Duodenal mucosa (tissue), 2 donors: ENCODE measurements at regions not wholly inside any gene's neighbourhood (a gene's known extent, or its start where the extent isn't known, plus 50 kb on each side); places are given as distances from the start of the nearest gene placed in this dataset.
"Not testable (repeated sequence)": the region's sequence is repeated elsewhere in the genome, so short reads cannot be mapped to it uniquely, and the experiment has no call there.

Experiments
- H3K27ac ChIP-seq: one replicate; pipeline ENCODE4 v1.7.0; 2013; ENCODE audit warnings: low read depth, low read length
- H3K27me3 ChIP-seq, 2 donors: one replicate each; pipeline ENCODE4 v1.7.0; 2013; ENCODE audit warnings: low read length in 2 of 2, control low read depth in 1 of 2; ENCODE audit not compliant: insufficient read depth in 2 of 2, control insufficient read depth in 1 of 2
- H3K36me3 ChIP-seq, 2 donors: one replicate each; pipeline ENCODE4 v1.7.0; 2013; ENCODE audit warnings: low read length in 2 of 2, control low read depth in 1 of 2; ENCODE audit not compliant: insufficient read depth in 2 of 2, control insufficient read depth in 1 of 2
- H3K4me1 ChIP-seq, 2 donors: one replicate each; pipeline ENCODE4 v1.7.0; 2013; ENCODE audit warnings: low read length in 2 of 2, control low read depth in 1 of 2; ENCODE audit not compliant: insufficient read depth in 2 of 2, control insufficient read depth in 1 of 2
- H3K4me3 ChIP-seq, 2 donors: one replicate each; pipeline ENCODE4 v1.7.0; 2013; ENCODE audit warnings: low read length in 2 of 2, low read depth in 1 of 2
- H3K9ac ChIP-seq, 2 donors: one replicate each; pipeline ENCODE4 v1.7.0; 2013; ENCODE audit warnings: low read length in 2 of 2, low read depth in 1 of 2
- H3K9me3 ChIP-seq, 2 donors: one replicate each; pipeline ENCODE4 v1.7.0; 2013; ENCODE audit warnings: low read length in 2 of 2, control low read depth in 1 of 2; ENCODE audit not compliant: control insufficient read depth in 1 of 2

- Histone ChIP-seq H3K9me3 (no peaks in the 10 kb centered on the region), H3K27me3 (no peaks in the 10 kb centered on the region), H3K27ac (no peak overlapping the region), H3K4me3 (no peak overlapping the region), H3K9ac (no peak overlapping the region), H3K4me1 (peaks cover 5 to 15% of the 10 kb centered on the region in 2 donors), H3K36me3 (no peaks in the 10 kb centered on the region)
These were observed 271.8 kb upstream of the USP25 start for GRCh38 chr21:15457965-15458364.

- H3K27ac ChIP-seq, result no peak overlapping the region
- H3K27me3 ChIP-seq, result no peaks in the 10 kb centered on the region
- no peaks in the 10 kb centered on the region for H3K36me3 ChIP-seq
- H3K9me3 ChIP-seq, result no peaks in the 10 kb centered on the region
- H3K4me1 ChIP-seq, result no peaks in the 10 kb centered on the region
- H3K9ac ChIP-seq, result no peak overlapping the region
- H3K4me3 ChIP-seq, result no peak overlapping the region
These were observed 267.7 kb upstream of the USP25 start for GRCh38 chr21:15462092-15462491.

- no peak overlapping the region for H3K4me3 ChIP-seq
- H3K27ac ChIP-seq, result no peak overlapping the region
- H3K9ac ChIP-seq, result no peak overlapping the region
- no peaks in the 10 kb centered on the region for H3K9me3 ChIP-seq
- H3K36me3 ChIP-seq, result no peaks in the 10 kb centered on the region
- no peaks in the 10 kb centered on the region for H3K4me1 ChIP-seq
- H3K27me3 ChIP-seq, result no peaks in the 10 kb centered on the region
These were observed 263.5 kb upstream of the USP25 start for GRCh38 chr21:15466329-15466728.

GRCh38 chr21:15468368-15468767 lies 261.4 kb upstream of the USP25 start:
- Histone ChIP-seq H3K9me3 (no peaks in the 10 kb centered on the region), H3K27ac (no peak overlapping the region), H3K4me3 (no peak overlapping the region), H3K9ac (no peak overlapping the region), H3K27me3 (no peaks in the 10 kb centered on the region), H3K36me3 (no peaks in the 10 kb centered on the region), H3K4me1 (no peaks in the 10 kb centered on the region)

- Histone ChIP-seq H3K4me3 (no peak overlapping the region), H3K36me3 (no peaks in the 10 kb centered on the region), H3K9me3 (no peaks in the 10 kb centered on the region), H3K27me3 (no peaks in the 10 kb centered on the region), H3K27ac (no peak overlapping the region), H3K9ac (no peak overlapping the region), H3K4me1 (no peaks in the 10 kb centered on the region)
These were observed 257.4 kb upstream of the USP25 start for GRCh38 chr21:15472108-15473040.

GRCh38 chr21:15477773-15478172 lies 252.0 kb upstream of the USP25 start:
- H3K9me3 ChIP-seq, H3K4me3 ChIP-seq, H3K27ac ChIP-seq, H3K4me1 ChIP-seq, H3K9ac ChIP-seq, H3K36me3 ChIP-seq, H3K27me3 ChIP-seq: not testable (repeated sequence)

GRCh38 chr21:15480160-15480559 lies 249.6 kb upstream of the USP25 start:
- H3K36me3 ChIP-seq, result no peaks in the 10 kb centered on the region
- H3K9me3 ChIP-seq, result no peaks in the 10 kb centered on the region
- no peak overlapping the region for H3K4me3 ChIP-seq
- H3K27me3 ChIP-seq, result no peaks in the 10 kb centered on the region
- H3K9ac ChIP-seq, result no peak overlapping the region
- H3K4me1 ChIP-seq, result no peaks in the 10 kb centered on the region
- H3K27ac ChIP-seq, result no peak overlapping the region

GRCh38 chr21:15483138-15483780 lies 246.5 kb upstream of the USP25 start:
- Histone ChIP-seq H3K4me1 (no peaks in the 10 kb centered on the region), H3K36me3 (no peaks in the 10 kb centered on the region), H3K9ac (no peak overlapping the region), H3K27me3 (no peaks in the 10 kb centered on the region), H3K9me3 (no peaks in the 10 kb centered on the region), H3K27ac (no peak overlapping the region), H3K4me3 (no peak overlapping the region)

GRCh38 chr21:15486460-15487195 lies 243.2 kb upstream of the USP25 start:
- no peaks in the 10 kb centered on the region for H3K27me3 ChIP-seq
- no peaks in the 10 kb centered on the region for H3K9me3 ChIP-seq
- H3K9ac ChIP-seq, result no peak overlapping the region
- no peak overlapping the region for H3K27ac ChIP-seq
- no peak overlapping the region for H3K4me3 ChIP-seq
- no peaks in the 10 kb centered on the region for H3K4me1 ChIP-seq
- H3K36me3 ChIP-seq, result no peaks in the 10 kb centered on the region

GRCh38 chr21:15487196-15487550 lies 242.6 kb upstream of the USP25 start:
- Histone ChIP-seq H3K27ac (no peak overlapping the region), H3K27me3 (no peaks in the 10 kb centered on the region), H3K4me3 (no peak overlapping the region), H3K4me1 (no peaks in the 10 kb centered on the region), H3K36me3 (no peaks in the 10 kb centered on the region), H3K9me3 (no peaks in the 10 kb centered on the region), H3K9ac (no peak overlapping the region)
